ENCODE measurements at regions not wholly inside any gene's neighbourhood (a gene's known extent, or its start where the extent isn't known, plus 50 kb on each side); places are given as distances from the start of the nearest gene placed in this dataset.

GRCh38 chr2:228545041-228545747 is 363.7 kb upstream of the SPHKAP start:
- no peak for TF ChIP-seq CTCF (conservative IDR thresholded peaks at IDR 0.05; ENCODE audit: low read depth, low read length)
- no peak for TF ChIP-seq EZH2phosphoT487 (IDR thresholded peaks at IDR 0.05; ENCODE audit: borderline replicate concordance, low read length)
